K562 (cell line): ENCODE measurements at regions not wholly inside any gene's neighbourhood (a gene's known extent, or its start where the extent isn't known, plus 50 kb on each side); places are given as distances from the start of the nearest gene placed in this dataset.
A peak's percentile ranks its signal among the peaks of the same experiment; 100 is the strongest.
"Not testable (repeated sequence)": the region's sequence is repeated elsewhere in the genome, so short reads cannot be mapped to it uniquely, and the experiment has no call there.

ENCODE experiments used
- ATAC-seq: fragments of 200-7000 bp; cut with Tn5 transposase; 3 replicates; pipeline ENCODE4 v1.9.1; 2020; ENCODE audit warnings: moderate library complexity
- BruUV-seq: library from RNA; stranded (reverse); fragments of 400-500 nt; replicated peaks from 2 replicates; lab custom pipeline; 2021; lab: Mats Ljungman, UMichigan
- CTCF ChIA-PET: fragments of 300-600 bp; formaldehyde crosslinking; extraction: SDS; loops from one replicate; lab custom pipeline; 2021; ENCODE audit warnings: low intra/inter-chr PET ratio; lab: Yijun Ruan, JAX
- POLR2A ChIA-PET: fragments of 300-600, 350-650 bp; sonication (Branson Sonifier 250); formaldehyde crosslinking; extraction: SDS; loops from one replicate; lab custom pipeline; 2021; ENCODE audit warnings: antibody characterized with exemption, inconsistent platforms; lab: Yijun Ruan, JAX
- DNase-seq, 4 experiments: peaks; one replicate each; pipeline versions ENCODE4 v3.0.0 to v3.0.0-alpha.2; 2011 to 2018; ENCODE audit warnings: low spot score in 3 of 4, mixed read lengths in 3 of 4; ENCODE audit errors: extremely low read depth in 1 of 4
- FAIRE-seq: peaks from 2 replicates; lab custom pipeline; 2011; peaks lifted over from hg19 to GRCh38; lab: Jason Lieb, UNC
- H2AFZ ChIP-seq: 2 replicates; pipeline ENCODE4 v1.6.0; 2011; ENCODE audit warnings: low read depth, low read length, control low read depth, inconsistent platforms
- H3K27ac ChIP-seq: fragments of 200-600 bp; 3 replicates; pipeline ENCODE4 v1.8.0; 2011; ENCODE audit warnings: low read depth, mild to moderate bottlenecking, control low read depth, inconsistent platforms, low read length, moderate library complexity, mixed read lengths; ENCODE audit errors: extremely low read depth
- H3K27me3 ChIP-seq, 2 experiments: fragments of 300-600 bp in 1 of 2; 2 replicates in 1 of 2; 3 replicates in 1 of 2; pipeline versions ENCODE4 v1.6.0 to v1.8.0; 2011; ENCODE audit warnings: inconsistent platforms in 2 of 2, low read length in 2 of 2, mild to moderate bottlenecking in 1 of 2, mixed read lengths in 1 of 2, moderate library complexity in 1 of 2; ENCODE audit not compliant: control insufficient read depth in 2 of 2, insufficient read depth in 2 of 2
- H3K36me3 ChIP-seq: fragments of 300-600 bp; 3 replicates; pipeline ENCODE4 v1.8.0; 2011; ENCODE audit warnings: mild to moderate bottlenecking, low read length, inconsistent platforms; ENCODE audit not compliant: control insufficient read depth, insufficient read depth
- H3K4me1 ChIP-seq, 2 experiments: fragments of 200-600 bp in 1 of 2; replicated peaks in 1 of 2; 2 replicates in 1 of 2; 3 replicates in 1 of 2; pipeline versions ENCODE4 v1.5.1 to v1.8.0; 2011; ENCODE audit warnings: inconsistent platforms in 2 of 2, low read length in 2 of 2, mild to moderate bottlenecking in 1 of 2, mixed read lengths in 1 of 2, moderate library complexity in 1 of 2; ENCODE audit not compliant: control insufficient read depth in 2 of 2, insufficient read depth in 2 of 2
- H3K4me2 ChIP-seq: 2 replicates; pipeline ENCODE4 v1.6.1; 2011; ENCODE audit warnings: low read length, control low read depth, inconsistent platforms, mixed read lengths; ENCODE audit not compliant: insufficient read depth
- H3K4me3 ChIP-seq: fragments of 200-600 bp; sonication (generic), shearing (Covaris generic); 2 replicates; pipeline ENCODE4 v1.5.1; 2016; ENCODE audit warnings: control low read depth, inconsistent platforms
- H3K79me2 ChIP-seq: fragments of 200-600 bp; 3 replicates; pipeline ENCODE4 v1.8.0; 2011; ENCODE audit warnings: low read length, inconsistent platforms; ENCODE audit not compliant: control insufficient read depth, insufficient read depth
- H3K9ac ChIP-seq, 2 experiments: 2 replicates each; pipeline versions ENCODE4 v1.6.0 to v1.6.1; 2011; ENCODE audit warnings: low read depth in 2 of 2, low read length in 2 of 2, control low read depth in 1 of 2, inconsistent platforms in 1 of 2, mild to moderate bottlenecking in 1 of 2, mixed read lengths in 1 of 2; ENCODE audit not compliant: insufficient read depth in 1 of 2
- H3K9me1 ChIP-seq: one replicate; pipeline ENCODE4 v1.6.0; 2011; ENCODE audit warnings: inconsistent platforms, mild to moderate bottlenecking, low read length, moderate library complexity; ENCODE audit not compliant: control insufficient read depth, insufficient read depth
- H3K9me3 ChIP-seq: replicated peaks from 2 replicates; pipeline ENCODE4 v1.5.1; 2011; ENCODE audit warnings: low read depth, low read length, inconsistent platforms; ENCODE audit not compliant: control insufficient read depth, insufficient read depth
- H4K20me1 ChIP-seq: replicated peaks from 2 replicates; pipeline ENCODE4 v1.6.1; 2011; ENCODE audit warnings: low read length, inconsistent platforms, mixed read lengths; ENCODE audit not compliant: control insufficient read depth, insufficient read depth
- CBX8 ChIP-seq: fragments of 200-600 bp; sonication (generic); IDR thresholded peaks from 2 replicates; pipeline ENCODE4 v1.6.1; 2012; ENCODE audit warnings: borderline replicate concordance, mixed run types, low read depth, mild to moderate bottlenecking, moderate library complexity, mixed read lengths, low read length, control low read depth, inconsistent platforms; ENCODE audit not compliant: poor library complexity, severe bottlenecking; ENCODE audit errors: extremely low read depth
- KLF13 ChIP-seq: fragments of 450-650 bp; IDR thresholded peaks from 2 replicates; pipeline ENCODE4 v1.6.1; 2016; ENCODE audit warnings: missing genetic modification characterization, low read depth, mild to moderate bottlenecking, missing compliant biosample characterization, moderate library complexity, borderline replicate concordance
- POLR2B ChIP-seq: fragments of 450-650 bp; IDR thresholded peaks from 2 replicates; pipeline ENCODE4 v1.6.1; 2018; ENCODE audit warnings: low read depth; ENCODE audit not compliant: partially characterized antibody
- WGBS: fragments of 100-300 bp; shearing (Covaris generic); methylation state at CpG from one replicate; pipeline ENCODE4 v1.1.6; 2016; ENCODE audit warnings: low coverage, mixed read lengths; ENCODE audit not compliant: insufficient coverage; ENCODE audit errors: missing lambda C conversion rate; 5-methylcytosine and 5-hydroxymethylcytosine counted together
- in situ Hi-C: fragments of 300-500 bp; cut with MboI; formaldehyde crosslinking; loops from 4 replicates; pipeline ENCODE4 v1.15.0; 2018; ENCODE audit warnings: inconsistent platforms, mixed read lengths
- intact Hi-C: fragments of 100-400 bp; cut with micrococcal nuclease; formaldehyde crosslinking; loops from 2 replicates; pipeline ENCODE4 v1.14.2; 2022
- TF ChIP-seq, protein P1 (sequence below): fragments of 250-450 bp; sonication (Bioruptor Pico); IDR thresholded peaks from 2 replicates; pipeline ENCODE4 v1.5.0; 2022; ENCODE audit warnings: mild to moderate bottlenecking
- TF ChIP-seq, protein P2 (sequence below): fragments of 450-650 bp; IDR thresholded peaks from 2 replicates; pipeline ENCODE4 v1.6.1; 2017; ENCODE audit warnings: antibody characterized with exemption, mild to moderate bottlenecking

DNA sequence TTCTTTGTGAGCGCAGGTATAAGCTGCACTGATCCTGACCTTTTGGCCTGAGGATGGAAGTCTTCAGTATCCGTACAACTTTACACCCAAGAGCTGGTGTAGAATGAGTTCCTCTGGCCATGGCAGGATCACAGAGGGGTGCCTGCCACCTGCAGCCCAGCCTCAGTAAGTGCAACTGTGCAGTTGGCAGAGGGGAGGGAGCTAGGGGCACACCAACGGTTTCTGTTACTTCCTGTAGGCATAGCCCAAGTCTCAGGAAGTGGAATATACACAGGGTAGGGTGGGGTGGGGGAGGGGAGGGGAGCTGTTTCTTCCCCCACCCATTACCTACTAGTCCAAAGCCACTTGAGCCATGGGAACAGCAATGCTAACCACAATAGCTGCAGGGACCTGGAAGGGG lies 85.4 kb upstream of the GBA3 start:
- FAIRE-seq (no peak), ATAC-seq (no peak), DNase-seq (peak in 1 of 4 experiments; percentile 1)
- H3K27me3 ChIP-seq: no peaks in the 10 kb centered on the region
- BruUV-seq: no TSS peak
- no peak for TF ChIP-seq KLF13 (tag)
- TF ChIP-seq POLR2B: no peak
- TF ChIP-seq, protein P1, sequence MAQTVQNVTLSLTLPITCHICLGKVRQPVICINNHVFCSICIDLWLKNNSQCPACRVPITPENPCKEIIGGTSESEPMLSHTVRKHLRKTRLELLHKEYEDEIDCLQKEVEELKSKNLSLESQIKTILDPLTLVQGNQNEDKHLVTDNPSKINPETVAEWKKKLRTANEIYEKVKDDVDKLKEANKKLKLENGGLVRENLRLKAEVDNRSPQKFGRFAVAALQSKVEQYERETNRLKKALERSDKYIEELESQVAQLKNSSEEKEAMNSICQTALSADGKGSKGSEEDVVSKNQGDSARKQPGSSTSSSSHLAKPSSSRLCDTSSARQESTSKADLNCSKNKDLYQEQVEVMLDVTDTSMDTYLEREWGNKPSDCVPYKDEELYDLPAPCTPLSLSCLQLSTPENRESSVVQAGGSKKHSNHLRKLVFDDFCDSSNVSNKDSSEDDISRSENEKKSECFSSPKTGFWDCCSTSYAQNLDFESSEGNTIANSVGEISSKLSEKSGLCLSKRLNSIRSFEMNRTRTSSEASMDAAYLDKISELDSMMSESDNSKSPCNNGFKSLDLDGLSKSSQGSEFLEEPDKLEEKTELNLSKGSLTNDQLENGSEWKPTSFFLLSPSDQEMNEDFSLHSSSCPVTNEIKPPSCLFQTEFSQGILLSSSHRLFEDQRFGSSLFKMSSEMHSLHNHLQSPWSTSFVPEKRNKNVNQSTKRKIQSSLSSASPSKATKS (CRISPR knock-in tag): no peak
- TF ChIP-seq, protein P2, sequence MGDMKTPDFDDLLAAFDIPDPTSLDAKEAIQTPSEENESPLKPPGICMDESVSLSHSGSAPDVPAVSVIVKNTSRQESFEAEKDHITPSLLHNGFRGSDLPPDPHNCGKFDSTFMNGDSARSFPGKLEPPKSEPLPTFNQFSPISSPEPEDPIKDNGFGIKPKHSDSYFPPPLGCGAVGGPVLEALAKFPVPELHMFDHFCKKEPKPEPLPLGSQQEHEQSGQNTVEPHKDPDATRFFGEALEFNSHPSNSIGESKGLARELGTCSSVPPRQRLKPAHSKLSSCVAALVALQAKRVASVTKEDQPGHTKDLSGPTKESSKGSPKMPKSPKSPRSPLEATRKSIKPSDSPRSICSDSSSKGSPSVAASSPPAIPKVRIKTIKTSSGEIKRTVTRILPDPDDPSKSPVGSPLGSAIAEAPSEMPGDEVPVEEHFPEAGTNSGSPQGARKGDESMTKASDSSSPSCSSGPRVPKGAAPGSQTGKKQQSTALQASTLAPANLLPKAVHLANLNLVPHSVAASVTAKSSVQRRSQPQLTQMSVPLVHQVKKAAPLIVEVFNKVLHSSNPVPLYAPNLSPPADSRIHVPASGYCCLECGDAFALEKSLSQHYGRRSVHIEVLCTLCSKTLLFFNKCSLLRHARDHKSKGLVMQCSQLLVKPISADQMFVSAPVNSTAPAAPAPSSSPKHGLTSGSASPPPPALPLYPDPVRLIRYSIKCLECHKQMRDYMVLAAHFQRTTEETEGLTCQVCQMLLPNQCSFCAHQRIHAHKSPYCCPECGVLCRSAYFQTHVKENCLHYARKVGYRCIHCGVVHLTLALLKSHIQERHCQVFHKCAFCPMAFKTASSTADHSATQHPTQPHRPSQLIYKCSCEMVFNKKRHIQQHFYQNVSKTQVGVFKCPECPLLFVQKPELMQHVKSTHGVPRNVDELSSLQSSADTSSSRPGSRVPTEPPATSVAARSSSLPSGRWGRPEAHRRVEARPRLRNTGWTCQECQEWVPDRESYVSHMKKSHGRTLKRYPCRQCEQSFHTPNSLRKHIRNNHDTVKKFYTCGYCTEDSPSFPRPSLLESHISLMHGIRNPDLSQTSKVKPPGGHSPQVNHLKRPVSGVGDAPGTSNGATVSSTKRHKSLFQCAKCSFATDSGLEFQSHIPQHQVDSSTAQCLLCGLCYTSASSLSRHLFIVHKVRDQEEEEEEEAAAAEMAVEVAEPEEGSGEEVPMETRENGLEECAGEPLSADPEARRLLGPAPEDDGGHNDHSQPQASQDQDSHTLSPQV: no peak
- TF ChIP-seq CBX8: no peak
- H3K27ac ChIP-seq: no peak overlapping the region
- H2AFZ ChIP-seq: no peak overlapping the region
- 0% methylated on average over 3 of the region's 3 CpGs for WGBS
- no peak overlapping the region for H3K4me3 ChIP-seq
- no peaks in the 10 kb centered on the region for H3K9me3 ChIP-seq
- intact Hi-C loops: no loop called here
- POLR2A ChIA-PET: interaction anchor here (0.6 kb wide), 1 partner anchor 666 kb away, joined by 3 read pairs; no protein-coding TSS in a partner anchor
- no peaks in the 10 kb centered on the region for H3K4me1 ChIP-seq
- no peak overlapping the region for H3K4me2 ChIP-seq
- no peaks in the 10 kb centered on the region for H3K9me1 ChIP-seq
- no peaks in the 10 kb centered on the region for H4K20me1 ChIP-seq
- H3K79me2 ChIP-seq: no peaks in the 10 kb centered on the region
- no peak overlapping the region for H3K9ac ChIP-seq
- CTCF ChIA-PET: no interaction called here
- in situ Hi-C loops: no loop called here
- no peaks in the 10 kb centered on the region for H3K36me3 ChIP-seq

DNA sequence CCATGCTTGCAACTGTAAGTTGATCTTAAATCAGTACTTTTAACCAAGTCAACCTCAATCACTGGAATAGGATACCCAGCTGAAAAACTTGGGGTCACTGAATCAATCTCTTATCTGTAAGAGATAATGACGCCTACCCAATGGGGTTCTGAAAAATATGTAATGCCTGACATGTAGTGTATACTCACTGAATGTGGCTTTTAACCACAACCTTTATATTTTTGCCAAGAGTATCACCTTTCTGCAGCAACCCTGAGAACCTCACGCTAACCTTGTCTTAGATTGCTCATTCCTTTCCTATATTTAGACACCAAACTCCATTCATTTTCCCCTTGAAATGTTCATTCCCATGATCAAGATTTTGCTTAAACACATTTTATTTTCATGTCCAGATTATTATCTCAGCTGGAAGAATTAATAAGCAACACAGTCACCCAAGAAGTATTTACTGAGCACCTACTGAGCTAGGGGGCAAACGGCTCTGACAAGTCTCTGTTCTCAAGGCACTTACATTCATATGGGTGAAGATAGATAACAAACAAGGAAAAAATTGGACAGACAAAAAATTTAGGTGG lies 82.7 kb upstream of the GBA3 start:
- FAIRE-seq: not testable (repeated sequence)

More for the DNA sequence above, 82.7 kb upstream of the GBA3 start:
- H3K9me3 ChIP-seq, ATAC-seq, H4K20me1 ChIP-seq, H3K4me1 ChIP-seq, DNase-seq, H3K9me1 ChIP-seq, H3K27ac ChIP-seq, BruUV-seq, in situ Hi-C loops, H3K9ac ChIP-seq, H2AFZ ChIP-seq, H3K4me2 ChIP-seq, H3K4me3 ChIP-seq, intact Hi-C loops, CTCF ChIA-PET, POLR2A ChIA-PET, H3K79me2 ChIP-seq, H3K36me3 ChIP-seq, H3K27me3 ChIP-seq: not testable (repeated sequence)
- 0% methylated on average over 3 of the region's 3 CpGs for WGBS
